HG02981 (cell line): ENCODE measurements at regions not wholly inside any gene's neighbourhood (a gene's known extent, or its start where the extent isn't known, plus 50 kb on each side); places are given as distances from the start of the nearest gene placed in this dataset.
A peak's percentile ranks its signal among the peaks of the same experiment; 100 is the strongest.

Source experiments
- ATAC-seq: cut with Tn5 transposase; IDR thresholded peaks from one replicate; pipeline ENCODE4 v1.9.1; 2021; ENCODE audit warnings: mild to moderate bottlenecking, moderate library complexity; ENCODE audit not compliant: unreplicated experiment

DNA sequence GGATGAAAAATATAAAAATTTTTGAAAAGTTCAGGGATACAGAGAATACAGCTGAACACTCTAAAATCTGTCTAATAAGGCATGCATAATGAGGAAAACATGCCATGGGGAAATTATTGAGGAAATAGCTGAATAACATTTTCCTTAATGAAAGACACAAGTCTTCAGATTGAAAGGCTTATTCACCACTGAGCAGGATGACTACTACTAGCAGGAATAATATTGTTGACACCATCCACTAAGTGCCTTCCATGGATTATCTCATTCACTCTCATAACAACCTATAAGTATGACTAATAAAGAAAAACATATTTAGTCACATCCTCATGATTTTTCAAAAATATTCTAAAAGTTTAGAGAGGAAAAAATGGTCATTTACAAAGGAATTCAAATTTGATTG, 96.7 kb upstream of the FER start:
- no peak for ATAC-seq

DNA sequence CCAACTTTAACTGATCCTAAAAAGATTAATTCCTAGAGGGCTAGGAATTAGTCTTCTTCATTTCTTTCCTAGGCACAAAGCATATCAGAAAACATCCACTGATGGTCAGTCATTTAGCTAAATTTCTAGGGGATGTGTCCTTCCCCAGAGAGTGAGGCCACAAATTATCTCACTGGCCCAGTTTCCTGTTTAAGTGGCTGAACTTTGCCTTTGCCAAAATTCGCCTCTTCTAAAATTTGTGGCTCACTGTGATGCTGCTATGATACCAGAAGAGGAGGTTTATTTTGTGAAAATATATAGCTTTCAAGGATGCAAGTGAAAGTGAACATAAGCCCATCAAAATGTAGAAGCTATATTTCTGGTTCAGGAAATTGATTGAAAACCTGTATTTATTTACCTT, 98.1 kb upstream of the FER start:
- no peak for ATAC-seq

DNA sequence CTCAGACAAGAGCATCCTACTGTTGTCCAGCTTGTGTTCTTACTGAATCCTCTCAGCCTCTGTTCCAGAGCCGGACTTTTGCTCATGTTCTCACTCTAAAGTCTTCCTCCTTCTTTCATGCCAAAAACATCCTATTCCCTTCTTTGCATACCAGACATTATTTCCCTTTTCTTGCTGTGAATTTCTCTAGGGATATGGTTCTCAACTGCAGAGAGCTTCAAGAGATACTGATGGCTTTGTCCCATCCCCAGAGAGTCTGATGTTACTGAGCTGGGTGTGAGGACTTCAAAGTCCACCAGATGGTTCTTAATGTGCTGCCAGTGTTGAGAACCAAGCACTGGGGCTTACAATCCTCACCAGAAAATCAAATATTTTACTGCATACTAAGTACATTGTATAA, 98.6 kb upstream of the FER start:
- no peak for ATAC-seq

DNA sequence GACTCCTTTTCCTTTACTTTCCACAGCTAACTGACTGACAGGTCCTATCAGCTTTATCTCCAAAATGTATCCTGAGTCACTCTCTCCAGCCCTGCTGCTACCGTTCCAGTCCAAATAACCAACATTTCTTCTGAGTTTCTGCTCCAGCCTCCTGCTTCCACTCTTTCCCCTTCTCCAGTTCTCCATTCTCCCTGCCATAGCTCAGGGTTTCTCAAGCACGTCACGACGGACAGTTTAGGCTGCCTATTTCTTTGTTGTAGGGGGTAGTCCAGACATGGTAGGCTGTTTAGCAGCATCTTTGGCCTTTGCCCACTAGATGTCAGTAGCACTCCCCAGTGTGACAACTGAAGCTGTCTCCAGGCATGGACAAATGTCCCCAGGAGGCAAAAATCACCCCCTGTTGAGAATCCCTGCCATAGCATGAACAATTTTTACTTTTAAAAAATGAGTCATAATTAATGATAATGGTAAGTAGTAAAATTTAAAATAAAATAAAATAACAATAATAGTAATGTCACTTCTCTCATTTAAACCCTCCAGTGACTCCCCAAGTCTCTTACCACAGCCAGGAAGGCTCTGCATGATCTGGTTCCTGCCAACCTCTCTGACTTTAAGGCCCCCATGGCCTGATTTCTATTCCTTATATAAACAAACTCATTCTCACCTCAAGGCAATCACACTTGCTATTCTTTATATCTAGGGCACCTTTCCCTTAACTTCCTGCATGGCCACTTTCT, 105.4 kb upstream of the FER start:
- peak; percentile 98 for ATAC-seq

DNA sequence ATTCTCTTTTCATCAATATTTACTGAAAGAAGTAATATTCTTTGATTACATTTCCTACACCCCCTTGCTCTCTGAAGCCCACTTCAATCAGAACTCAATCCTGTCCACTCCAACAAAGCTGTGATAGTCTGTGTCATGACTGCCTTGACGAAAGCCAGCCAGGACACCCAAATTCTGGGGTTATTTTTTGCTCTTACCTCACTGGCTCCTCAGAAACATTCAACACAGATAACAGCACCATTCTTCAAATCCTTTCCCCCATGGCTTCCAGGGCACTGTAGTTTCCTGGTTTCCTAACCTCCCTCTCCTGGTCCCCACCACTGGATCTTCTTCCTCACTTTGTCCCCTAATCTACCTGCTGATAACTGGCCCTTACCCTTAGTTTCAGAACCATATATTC, 106.1 kb upstream of the FER start:
- ATAC-seq: no peak

DNA sequence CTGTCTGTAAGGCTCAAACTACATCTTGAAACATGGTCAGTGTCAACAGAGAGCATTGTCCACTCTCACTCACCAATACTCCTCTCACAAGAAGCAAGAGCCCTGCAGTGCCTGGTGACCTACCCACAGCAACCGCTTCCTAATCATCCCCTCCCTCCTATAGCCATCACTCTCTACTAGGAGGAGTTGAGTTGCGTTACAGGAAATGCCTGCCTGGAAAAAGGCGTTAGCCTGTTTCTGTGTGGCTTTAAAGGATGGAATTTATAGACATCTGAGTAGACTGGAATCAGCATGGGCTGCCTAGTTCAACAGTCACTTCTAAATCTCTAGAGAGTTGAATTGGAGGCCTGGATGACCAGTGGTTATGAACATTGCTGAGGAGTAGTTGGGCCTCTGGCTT, 108.3 kb upstream of the FER start:
- no peak for ATAC-seq

DNA sequence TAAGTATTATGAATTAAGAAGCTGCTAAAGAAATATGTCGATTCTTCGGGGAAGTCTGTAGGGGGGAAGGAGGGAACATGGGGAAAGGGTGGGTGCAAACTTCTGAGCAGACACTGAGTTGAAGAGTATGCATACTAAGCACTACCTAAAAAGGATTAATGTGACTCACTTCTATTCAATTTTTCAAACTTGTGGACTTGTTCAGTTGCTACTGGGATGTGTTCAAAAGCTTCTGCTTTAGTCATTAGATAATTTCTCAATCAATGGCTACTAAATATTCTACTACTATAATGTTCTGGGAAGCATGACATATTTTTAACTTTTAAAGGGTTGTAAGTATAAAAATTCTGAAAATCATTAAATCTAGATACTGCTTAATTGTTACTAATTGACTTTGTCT, 109.7 kb upstream of the FER start:
- no peak for ATAC-seq

DNA sequence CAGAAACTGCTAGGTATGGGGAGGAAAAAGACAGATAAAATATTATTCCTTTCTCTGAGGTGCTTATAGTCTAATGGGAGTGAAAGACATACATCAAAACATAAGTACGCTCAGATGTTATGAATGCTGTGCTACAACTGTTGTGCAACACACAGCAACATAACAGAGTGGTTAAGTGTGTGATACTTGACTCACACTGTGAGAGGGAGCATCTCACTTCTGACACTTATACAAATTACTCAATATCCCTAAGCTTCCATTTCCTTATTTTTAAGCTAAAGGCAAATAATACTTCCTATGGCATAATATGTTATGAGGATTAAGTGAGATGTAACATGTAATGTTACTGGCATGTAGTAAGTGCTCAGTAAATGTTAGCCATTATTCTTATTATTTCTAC, 110.6 kb upstream of the FER start:
- ATAC-seq: no peak

DNA sequence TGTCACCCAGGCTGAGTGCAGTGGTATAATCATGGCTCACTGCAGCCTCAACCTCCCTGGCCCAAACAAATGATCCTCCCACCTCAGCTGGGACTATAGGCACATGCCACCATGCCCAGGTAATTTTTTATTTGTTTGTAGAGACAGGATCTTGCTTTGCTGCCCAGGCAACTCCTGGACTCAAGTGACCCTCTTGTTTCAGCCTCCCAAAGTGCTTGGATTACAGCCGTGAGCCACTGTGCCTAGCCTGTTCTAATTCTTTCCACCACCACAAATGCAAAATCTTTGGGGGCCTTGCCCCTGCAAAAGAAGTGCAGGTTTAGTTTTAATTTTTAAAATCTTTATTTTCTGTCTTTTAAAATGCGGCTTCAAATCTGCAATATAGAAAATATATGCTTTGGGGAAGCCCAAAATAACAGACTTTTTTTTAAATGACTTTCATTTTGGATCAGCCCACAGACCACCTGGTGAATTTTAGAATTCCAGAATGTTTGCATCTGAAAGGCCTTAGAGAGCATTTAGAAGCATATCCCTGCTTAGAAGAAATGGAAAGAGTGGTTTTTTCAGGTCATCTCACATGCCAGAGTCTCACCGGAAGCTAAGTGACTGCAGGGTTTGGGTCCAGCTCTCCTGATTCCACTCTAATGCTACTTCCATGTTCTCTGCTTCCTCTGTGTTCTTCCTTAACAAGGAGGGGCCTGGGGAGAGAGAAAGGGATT, 111.4 kb upstream of the FER start:
- ATAC-seq: no peak

DNA sequence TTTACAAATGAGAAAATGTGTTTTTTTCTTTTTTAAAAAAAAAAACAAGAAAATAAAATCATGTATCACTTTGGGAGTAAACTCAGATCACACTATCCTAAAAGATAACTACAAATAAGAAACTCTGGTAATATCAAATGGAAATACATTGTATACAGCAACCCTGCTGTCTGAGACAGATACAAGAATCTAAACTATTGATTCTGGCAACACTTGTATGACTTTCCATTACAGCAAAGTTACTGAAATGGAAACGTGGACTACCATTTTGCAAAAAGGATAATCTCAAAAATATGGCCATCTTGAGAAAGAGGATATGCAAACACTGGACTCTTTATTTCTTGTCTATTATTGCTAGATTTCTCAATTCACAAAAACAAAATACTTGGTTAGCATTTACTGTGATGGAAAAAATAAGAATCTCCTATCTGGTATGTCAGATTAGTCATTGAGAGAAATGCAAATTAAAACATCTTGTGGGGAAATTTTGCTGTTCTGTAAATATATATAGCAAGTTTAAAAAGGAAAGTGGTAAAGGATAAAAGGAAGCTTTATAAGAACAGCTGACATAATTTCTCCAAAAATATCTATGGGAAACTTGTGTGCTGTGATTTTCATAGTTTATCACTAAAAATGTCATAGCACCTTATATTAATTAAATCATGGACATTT, 112.9 kb upstream of the FER start:
- no peak for ATAC-seq

DNA sequence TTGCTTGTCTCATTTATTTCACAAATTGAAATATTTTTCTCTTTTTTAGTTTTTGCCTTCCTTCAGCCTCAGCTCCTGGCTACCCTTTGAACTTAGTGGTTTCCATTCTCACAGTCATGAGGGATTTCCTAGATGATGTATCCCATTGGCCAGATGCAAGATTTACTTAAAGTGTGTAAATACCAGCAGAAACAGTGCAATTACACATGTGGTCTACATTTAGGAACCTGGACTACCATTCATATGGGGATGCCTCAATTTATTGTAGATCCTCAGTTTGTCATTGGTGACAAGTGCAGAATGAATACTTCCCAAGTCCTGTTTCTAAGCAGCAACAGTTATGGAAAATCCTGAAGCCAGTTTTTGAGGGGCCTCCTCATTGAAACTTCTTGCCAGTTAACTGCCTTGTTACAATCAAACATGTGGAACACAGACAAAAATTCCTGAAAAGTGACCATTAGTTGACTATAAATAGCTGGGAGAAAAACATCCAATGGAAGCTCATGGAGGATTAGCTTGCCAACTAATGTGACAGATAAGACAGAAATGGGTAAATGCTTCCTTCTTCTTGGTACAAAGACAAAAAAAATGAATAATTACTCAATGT, 113.6 kb upstream of the FER start:
- no peak for ATAC-seq

DNA sequence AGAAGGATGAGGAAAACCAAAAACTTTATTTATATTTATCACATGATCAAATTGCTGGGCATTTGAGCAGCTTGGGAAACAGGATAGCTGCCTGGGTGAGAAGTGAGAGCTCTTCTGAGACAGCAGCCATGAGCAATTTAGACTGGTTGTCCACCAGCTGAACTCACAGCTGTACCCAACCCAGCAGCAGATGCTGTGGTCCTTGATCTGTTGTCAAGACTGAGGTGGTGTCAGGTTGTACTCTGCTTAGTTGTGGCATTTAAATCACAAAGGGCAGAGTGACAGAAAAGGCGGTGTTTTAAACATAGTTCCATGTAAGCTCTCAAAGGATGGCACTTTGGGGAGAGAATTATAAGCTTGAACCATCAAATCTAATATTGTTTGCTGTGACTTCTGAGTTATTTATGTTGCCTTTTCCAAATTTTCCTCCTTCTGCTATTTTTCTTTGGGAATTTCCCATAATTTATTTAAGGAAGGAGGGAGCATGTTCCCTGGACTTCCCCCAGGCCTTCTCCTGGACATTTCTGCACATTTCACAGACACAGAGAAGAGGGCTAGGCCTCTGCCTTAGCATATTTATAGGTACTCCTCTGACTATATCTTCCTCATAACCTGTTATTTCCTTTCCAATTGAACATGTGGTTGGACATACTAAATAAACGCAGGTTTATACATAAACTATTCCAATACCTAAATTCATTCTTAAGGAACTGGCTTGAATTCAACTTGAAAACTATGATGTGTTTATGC, 117.7 kb upstream of the FER start:
- no peak for ATAC-seq

DNA sequence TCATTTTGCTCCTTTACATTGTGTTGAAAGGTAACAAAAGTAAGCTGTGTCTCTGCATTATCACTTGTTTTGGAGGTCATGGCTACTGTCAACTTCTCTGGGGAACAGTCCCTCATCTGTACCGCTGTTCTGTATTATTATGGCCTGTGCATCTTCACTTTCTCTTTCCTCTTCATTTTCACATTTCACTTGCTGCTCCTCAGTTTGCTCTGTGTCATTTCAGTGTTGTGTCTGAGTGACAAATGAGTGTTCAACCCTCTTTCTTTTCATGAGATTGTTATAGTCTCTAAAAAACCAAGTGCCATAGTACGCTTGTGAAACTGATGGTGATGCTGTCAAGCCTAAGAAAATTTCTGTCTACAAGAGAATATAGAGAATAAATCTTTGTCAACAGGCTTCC, 122.0 kb upstream of the FER start:
- no peak for ATAC-seq

DNA sequence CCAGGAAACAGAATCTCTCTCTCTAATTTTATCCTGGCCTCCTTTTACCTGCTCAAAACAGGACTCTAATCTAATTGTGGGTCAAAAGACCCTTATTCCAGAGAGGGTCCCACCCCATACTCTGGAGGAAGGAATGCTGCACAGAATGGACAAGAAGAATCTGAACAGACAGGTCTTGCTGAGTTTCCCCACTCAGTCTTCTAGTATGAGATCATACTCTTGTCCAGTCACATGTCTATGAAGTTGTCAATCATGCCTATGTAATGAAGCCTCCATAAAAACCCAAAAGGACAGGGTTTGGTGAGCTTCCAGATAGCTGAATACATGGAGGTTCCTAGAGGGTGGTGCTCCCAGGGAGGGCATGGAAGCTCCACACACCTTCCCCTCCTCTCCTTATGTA, 123.9 kb upstream of the FER start:
- no peak for ATAC-seq

DNA sequence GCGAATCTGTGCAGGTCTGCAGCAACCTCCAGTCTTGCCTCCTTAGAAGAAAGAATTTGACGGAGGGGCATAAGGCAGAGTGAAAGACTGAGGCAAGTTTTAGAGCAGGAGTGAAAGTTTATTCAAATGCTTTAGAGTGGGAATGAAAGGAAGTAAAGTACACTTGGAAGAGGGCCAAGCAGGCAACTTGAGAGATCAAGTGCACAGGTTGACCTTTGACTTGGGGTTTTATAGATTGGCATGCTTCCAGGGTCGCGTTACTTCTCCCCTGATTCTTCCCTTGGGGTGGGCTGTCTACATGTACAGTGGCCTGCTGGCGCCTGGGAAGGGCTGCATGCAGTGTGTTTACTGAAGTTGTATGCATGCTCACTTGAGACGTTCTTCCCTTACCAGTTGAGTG, 127.2 kb upstream of the FER start:
- no peak for ATAC-seq

DNA sequence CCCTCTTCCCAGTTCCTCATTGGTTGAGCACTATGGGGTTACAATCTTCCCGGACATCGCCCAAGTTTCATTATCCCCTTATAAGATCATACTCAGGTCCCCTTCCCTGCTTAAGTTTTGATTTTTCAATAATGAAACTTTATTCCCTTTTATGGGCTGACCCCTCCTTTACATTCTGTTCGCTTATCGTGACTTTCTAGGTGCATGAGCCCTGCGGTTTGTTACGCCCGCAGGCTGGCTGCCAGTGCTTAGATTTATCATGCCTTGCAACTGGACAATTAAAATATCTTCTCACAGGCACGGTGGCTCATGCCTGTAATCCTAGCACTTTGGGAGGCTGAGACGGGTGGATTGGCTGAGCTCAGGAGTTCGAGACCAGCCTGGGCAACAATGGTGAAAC, 127.9 kb upstream of the FER start:
- no peak for ATAC-seq

DNA sequence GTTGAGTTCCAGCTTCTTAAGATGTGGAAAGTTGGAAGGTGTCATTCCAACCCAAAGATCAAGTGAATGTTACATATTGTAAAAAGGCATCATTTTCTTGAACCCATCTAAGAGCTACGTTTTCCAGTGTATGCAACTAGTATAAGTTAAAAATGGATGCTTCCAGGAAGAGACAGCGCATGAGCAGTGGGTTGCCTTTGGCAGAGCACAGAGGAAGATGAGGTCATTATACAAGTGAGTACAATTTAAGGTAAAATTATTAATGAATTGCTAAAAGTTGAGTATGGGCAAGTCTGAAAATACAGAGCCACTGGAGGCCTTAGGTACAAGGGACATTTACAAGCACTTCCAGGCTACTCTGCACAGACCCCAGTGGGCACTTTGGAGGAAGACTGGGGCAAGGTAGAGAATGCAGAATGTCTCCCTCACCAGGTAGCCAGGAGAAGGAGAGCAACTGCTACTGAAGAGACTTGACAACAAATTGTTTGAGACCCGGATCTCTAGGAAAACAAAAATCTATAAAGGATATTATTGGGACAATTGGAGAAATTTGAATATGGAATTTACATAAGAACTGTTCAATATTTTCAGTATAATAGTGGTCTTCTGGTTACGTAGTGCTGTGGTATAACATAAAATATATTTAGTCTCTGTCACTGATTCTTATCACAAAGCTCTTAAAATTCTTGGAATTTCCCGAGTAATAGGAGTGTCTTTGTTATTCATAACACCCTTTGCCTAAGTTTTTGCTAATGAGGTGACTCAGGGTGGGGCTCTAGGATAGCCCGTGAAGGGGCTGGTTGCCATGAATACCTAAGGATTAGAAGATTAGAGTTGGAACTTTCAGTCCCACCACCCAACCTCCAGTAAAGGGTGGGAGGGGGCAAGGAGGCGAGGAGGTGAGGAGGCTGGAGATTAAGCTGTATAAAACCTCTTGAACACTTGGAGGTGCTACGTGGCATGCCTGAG, 129.9 kb upstream of the FER start:
- no peak for ATAC-seq

DNA sequence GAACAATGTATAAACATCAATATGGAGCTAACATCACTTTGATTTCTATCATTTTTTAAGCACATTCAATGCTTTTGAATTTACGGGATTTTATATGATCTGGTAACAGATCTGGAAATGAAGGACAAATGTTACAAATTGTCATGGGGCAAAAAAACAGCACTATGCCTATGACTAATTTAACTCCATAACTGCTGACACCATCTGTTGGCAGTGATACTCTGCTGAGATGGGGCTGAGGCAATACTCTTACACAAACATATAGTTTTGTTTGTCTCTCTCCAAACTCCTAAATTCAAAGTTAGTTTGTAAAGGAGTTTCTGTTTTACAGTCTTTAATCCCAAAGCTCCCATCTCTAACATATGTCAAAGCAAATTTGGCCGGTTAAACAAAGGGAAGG, 132.5 kb upstream of the FER start:
- ATAC-seq: no peak

DNA sequence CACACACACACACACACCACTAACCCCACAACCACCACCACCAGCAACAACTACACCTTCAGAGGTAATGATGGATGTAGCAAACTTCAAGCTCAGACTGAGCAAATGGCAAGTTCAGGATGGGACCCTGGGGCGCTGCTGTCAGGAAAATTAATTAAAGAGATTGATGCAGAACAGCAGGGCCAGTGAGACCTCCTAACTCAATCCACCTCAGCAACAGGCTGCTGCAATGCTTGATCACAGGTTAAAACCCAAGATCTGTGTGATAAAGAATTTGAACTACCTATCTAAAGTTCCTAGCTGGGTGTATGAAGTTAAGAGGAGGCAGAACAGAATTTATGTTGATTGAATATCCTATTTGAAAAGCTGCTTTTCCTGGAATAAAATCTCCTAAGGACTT, 140.3 kb upstream of the FER start:
- no peak for ATAC-seq

DNA sequence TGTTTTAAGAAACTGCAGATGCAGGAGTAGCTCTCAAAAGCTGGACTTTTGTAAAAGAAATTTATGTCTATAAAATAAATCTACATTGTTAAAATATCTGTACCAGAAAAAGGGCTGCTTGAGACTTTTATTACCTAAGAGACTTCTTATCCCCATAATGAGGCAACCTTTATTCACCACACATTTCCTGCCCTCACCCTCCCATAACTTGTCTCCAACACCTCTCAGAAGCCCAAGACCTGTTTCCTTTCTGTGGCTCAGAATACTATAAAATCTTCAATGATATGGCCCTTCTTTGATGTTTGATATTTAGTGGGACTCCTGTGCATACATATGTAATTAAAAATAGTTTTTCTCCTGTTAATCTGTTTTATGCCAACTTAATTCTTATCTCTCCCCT, 141.5 kb upstream of the FER start:
- no peak for ATAC-seq
